Ureter (tissue), 1 donor: ENCODE measurements at regions not wholly inside any gene's neighbourhood (a gene's known extent, or its start where the extent isn't known, plus 50 kb on each side); places are given as distances from the start of the nearest gene placed in this dataset.
"Not testable (repeated sequence)": the region's sequence is repeated elsewhere in the genome, so short reads cannot be mapped to it uniquely, and the experiment has no call there.

Experiments used
- DNase-seq: peaks from one replicate; pipeline ENCODE4 v3.0.0-alpha.2; 2020; ENCODE audit warnings: low spot score
- donor health status: DM: yes; HTN: yes; CAD: no.

- DNase-seq = no peak
Measured at GRCh38 chr16:65574326-65574966, 452.6 kb upstream of the CDH11 start.

GRCh38 chr16:65572156-65572555, 450.3 kb upstream of the CDH11 start:
- DNase-seq = no peak

GRCh38 chr16:65570261-65570660, 448.4 kb upstream of the CDH11 start:
- DNase-seq = no peak

- no peak for DNase-seq
Measured at GRCh38 chr16:65559846-65560245, 438.0 kb upstream of the CDH11 start.

- not testable (repeated sequence) for DNase-seq
Measured at GRCh38 chr16:65549689-65550088, 427.8 kb upstream of the CDH11 start.

GRCh38 chr16:65548470-65548869, 426.6 kb upstream of the CDH11 start:
- DNase-seq = no peak

- DNase-seq = no peak
Measured at GRCh38 chr16:65547772-65548446, 426.0 kb upstream of the CDH11 start.

GRCh38 chr16:65546353-65546791, 424.5 kb upstream of the CDH11 start:
- no peak for DNase-seq

GRCh38 chr16:65545413-65545956, 423.6 kb upstream of the CDH11 start:
- DNase-seq = no peak

- DNase-seq = no peak
Measured at GRCh38 chr16:65543781-65544740, 422.2 kb upstream of the CDH11 start.

- DNase-seq = no peak
Measured at GRCh38 chr16:65541646-65542045, 419.8 kb upstream of the CDH11 start.

GRCh38 chr16:65540901-65541300, 419.0 kb upstream of the CDH11 start:
- DNase-seq = no peak

GRCh38 chr16:65538976-65539375, 417.1 kb upstream of the CDH11 start:
- DNase-seq = no peak

- DNase-seq = no peak
Measured at GRCh38 chr16:65537336-65537735, 415.5 kb upstream of the CDH11 start.

- no peak for DNase-seq
Measured at GRCh38 chr16:65534121-65534528, 412.3 kb upstream of the CDH11 start.

GRCh38 chr16:65532846-65533245, 411.0 kb upstream of the CDH11 start:
- DNase-seq = no peak

GRCh38 chr16:65532258-65532657, 410.4 kb upstream of the CDH11 start:
- DNase-seq = no peak

- DNase-seq = no peak
Measured at GRCh38 chr16:65531475-65531874, 409.6 kb upstream of the CDH11 start.

GRCh38 chr16:65525707-65526106, 403.8 kb upstream of the CDH11 start:
- no peak for DNase-seq

GRCh38 chr16:65524997-65525396, 403.1 kb upstream of the CDH11 start:
- DNase-seq = no peak

GRCh38 chr16:65524231-65524630, 402.4 kb upstream of the CDH11 start:
- DNase-seq = no peak

GRCh38 chr16:65523283-65523944, 401.6 kb upstream of the CDH11 start:
- DNase-seq = no peak
